Skeletal muscle tissue (tissue), 1 donor: ENCODE measurements at regions not wholly inside any gene's neighbourhood (a gene's known extent, or its start where the extent isn't known, plus 50 kb on each side); places are given as distances from the start of the nearest gene placed in this dataset. TPM values are rescaled to one million over a fixed set of nuclear protein-coding genes. Genes with fewer than 3 reads are reported as not detected.

Source experiments
- small RNA-seq: library from RNA; depleted of rRNA; stranded (forward); fragments of <200 nt; gene quantifications from one replicate; pipeline ENCODE3, GENCODE V24; 2014

Small RNAs in the stretch of these regions (small RNA-seq; reads per million reads assigned to genes)
- not detected for gene RN7SL814P
